ENCODE measurements at regions not wholly inside any gene's neighbourhood (a gene's known extent, or its start where the extent isn't known, plus 50 kb on each side); places are given as distances from the start of the nearest gene placed in this dataset.

- no peak overlapping the region for H3K27ac ChIP-seq
- TF ChIP-seq, protein P1, sequence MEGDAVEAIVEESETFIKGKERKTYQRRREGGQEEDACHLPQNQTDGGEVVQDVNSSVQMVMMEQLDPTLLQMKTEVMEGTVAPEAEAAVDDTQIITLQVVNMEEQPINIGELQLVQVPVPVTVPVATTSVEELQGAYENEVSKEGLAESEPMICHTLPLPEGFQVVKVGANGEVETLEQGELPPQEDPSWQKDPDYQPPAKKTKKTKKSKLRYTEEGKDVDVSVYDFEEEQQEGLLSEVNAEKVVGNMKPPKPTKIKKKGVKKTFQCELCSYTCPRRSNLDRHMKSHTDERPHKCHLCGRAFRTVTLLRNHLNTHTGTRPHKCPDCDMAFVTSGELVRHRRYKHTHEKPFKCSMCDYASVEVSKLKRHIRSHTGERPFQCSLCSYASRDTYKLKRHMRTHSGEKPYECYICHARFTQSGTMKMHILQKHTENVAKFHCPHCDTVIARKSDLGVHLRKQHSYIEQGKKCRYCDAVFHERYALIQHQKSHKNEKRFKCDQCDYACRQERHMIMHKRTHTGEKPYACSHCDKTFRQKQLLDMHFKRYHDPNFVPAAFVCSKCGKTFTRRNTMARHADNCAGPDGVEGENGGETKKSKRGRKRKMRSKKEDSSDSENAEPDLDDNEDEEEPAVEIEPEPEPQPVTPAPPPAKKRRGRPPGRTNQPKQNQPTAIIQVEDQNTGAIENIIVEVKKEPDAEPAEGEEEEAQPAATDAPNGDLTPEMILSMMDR (conservative IDR thresholded peaks at IDR 0.05) = no peak
Observed at GRCh38 chr2:114049280-114049679, 159.4 kb downstream of the ACTR3 start.

DNA sequence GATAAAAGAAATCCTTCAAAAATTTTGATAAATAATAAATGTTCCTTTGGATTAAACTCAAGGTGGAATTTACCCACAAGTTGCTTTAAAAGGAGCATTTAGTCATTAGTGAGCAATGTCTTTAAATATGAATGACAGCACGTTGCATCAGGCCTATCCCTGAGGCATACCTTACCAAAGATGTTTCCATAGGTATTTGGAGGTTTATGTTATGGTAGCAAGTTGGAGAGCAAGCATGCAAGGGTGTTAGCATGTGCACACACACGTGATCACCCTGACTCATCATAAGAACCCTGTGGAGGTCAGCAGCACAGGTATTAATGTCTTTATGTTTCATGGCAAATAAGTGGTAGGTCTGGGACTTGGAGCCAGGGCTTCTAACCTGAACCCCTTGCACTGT is 159.9 kb downstream of the ACTR3 start:
- TF ChIP-seq, protein P1 (conservative IDR thresholded peaks at IDR 0.05) = no peak
- H3K27ac ChIP-seq = no peak overlapping the region

GRCh38 chr2:114056294-114057143 is 166.6 kb downstream of the ACTR3 start:
- TF ChIP-seq, protein P1 (conservative IDR thresholded peaks at IDR 0.05) = no peak
- no peak overlapping the region for H3K27ac ChIP-seq

GRCh38 chr2:114057638-114058037 is 167.7 kb downstream of the ACTR3 start:
- TF ChIP-seq, protein P1 (conservative IDR thresholded peaks at IDR 0.05) = no peak
- H3K27ac ChIP-seq = no peak overlapping the region

DNA sequence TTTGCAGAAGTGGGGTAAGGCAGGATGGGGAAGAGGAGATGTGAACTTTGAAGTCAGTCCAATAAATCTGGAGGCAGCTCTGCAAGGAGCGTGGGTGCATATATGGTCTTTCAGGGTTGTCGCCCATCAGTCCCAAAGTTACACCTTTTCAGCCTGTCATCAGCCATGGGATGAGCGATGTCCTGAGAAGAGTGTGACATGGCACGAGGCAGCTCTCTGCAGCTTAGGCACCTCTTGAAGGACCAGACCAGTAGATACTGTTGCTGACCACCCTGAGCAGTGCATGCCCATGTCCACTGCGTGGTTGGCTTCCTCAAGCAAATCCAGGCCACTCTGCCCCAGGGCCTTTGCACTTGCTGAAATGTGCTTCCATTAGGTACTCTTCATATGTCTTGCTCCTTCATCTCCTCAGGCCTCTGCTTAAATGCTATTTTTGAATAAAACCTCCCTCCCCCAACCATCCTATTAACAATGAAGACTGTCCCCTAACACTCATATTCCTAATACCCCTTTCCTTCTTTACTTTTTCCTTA is 171.7 kb downstream of the ACTR3 start:
- H3K27ac ChIP-seq = no peak overlapping the region
- TF ChIP-seq, protein P1 (conservative IDR thresholded peaks at IDR 0.05) = no peak

- TF ChIP-seq, protein P1 (conservative IDR thresholded peaks at IDR 0.05) = no peak
- H3K27ac ChIP-seq = no peak overlapping the region
Observed at GRCh38 chr2:114063346-114063745, 173.5 kb downstream of the ACTR3 start.

DNA sequence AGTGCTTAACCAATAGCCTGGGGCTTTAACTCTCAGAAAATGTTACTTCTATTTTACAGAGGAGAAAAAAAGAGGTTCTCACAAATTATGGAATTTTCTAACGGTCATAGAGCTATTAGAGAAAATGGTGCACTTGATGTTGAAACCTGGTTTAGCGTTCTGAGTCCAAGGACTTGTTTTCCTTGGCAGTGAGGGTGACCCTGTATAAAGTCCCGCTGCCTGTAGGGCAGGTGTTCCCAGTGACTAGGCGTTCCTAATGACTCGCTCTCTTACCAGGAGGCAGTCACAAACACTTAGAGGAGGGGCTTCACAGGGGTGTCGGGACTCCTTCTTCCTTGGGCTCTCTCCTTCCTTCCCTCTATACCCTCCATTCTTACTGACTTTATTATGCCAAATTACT is 175.8 kb downstream of the ACTR3 start:
- TF ChIP-seq, protein P1 (conservative IDR thresholded peaks at IDR 0.05) = no peak
- H3K27ac ChIP-seq = no peak overlapping the region; the same call in 1 of the 2 replicates
